GM13976 (cell line): ENCODE measurements at regions not wholly inside any gene's neighbourhood (a gene's known extent, or its start where the extent isn't known, plus 50 kb on each side); places are given as distances from the start of the nearest gene placed in this dataset.
"Not testable (repeated sequence)": the region's sequence is repeated elsewhere in the genome, so short reads cannot be mapped to it uniquely, and the experiment has no call there.

ENCODE experiments used
- DNase-seq: peaks from one replicate; pipeline ENCODE4 v3.0.0; 2012; ENCODE audit warnings: low spot score
- CTCF ChIP-seq: IDR thresholded peaks from 2 replicates; pipeline ENCODE4 v1.5.1; 2012; ENCODE audit warnings: borderline replicate concordance, mild to moderate bottlenecking; ENCODE audit not compliant: insufficient read depth; ENCODE audit errors: extremely low read depth, missing control alignments, control extremely low read depth
- in situ Hi-C: fragments of 300-500 bp; cut with MboI; formaldehyde crosslinking; loops from one replicate; pipeline ENCODE4 v1.12.0; 2022; ENCODE audit warnings: low sequenced_read_pairs, mixed read lengths, inconsistent platforms; ENCODE audit not compliant: unreplicated experiment

- no peak for DNase-seq
- in situ Hi-C loops = no loop called here
- TF ChIP-seq CTCF = no peak
These were observed 188.8 kb downstream of the CSNK1G3 start for GRCh38 chr5:123700624-123701287.

GRCh38 chr5:123699571-123699970 lies 187.6 kb downstream of the CSNK1G3 start:
- in situ Hi-C loops = no loop called here
- no peak for DNase-seq
- TF ChIP-seq CTCF = no peak

GRCh38 chr5:123698937-123699336 lies 187.0 kb downstream of the CSNK1G3 start:
- in situ Hi-C loops, DNase-seq: not testable (repeated sequence)

GRCh38 chr5:123696921-123697341 lies 185.0 kb downstream of the CSNK1G3 start:
- in situ Hi-C loops = no loop called here
- DNase-seq = no peak
- no peak for TF ChIP-seq CTCF

GRCh38 chr5:123690821-123691220 lies 178.8 kb downstream of the CSNK1G3 start:
- in situ Hi-C loops = no loop called here
- no peak for DNase-seq
- no peak for TF ChIP-seq CTCF

GRCh38 chr5:123681061-123681460 lies 169.1 kb downstream of the CSNK1G3 start:
- DNase-seq = no peak
- in situ Hi-C loops = no loop called here
- no peak for TF ChIP-seq CTCF

- no peak for DNase-seq
- in situ Hi-C loops = no loop called here
- TF ChIP-seq CTCF = no peak
These were observed 161.1 kb downstream of the CSNK1G3 start for GRCh38 chr5:123673107-123673506.
